ENCODE measurements at regions not wholly inside any gene's neighbourhood (a gene's known extent, or its start where the extent isn't known, plus 50 kb on each side); places are given as distances from the start of the nearest gene placed in this dataset.

- Histone ChIP-seq H3K9me3 (ENCODE audit: low read depth) (no peaks in the 10 kb centered on the region), H3K9ac (no peak overlapping the region), H3K27me3 (no peaks in the 10 kb centered on the region), H3K27ac (no peak overlapping the region), H3K4me1 (no peaks in the 10 kb centered on the region), H4K20me1 (ENCODE audit: low read depth) (no peaks in the 10 kb centered on the region), H2AFZ (replicated peaks) (no peak overlapping the region), H3F3A (ENCODE audit: low read depth) (no peaks in the 10 kb centered on the region), H3K4me2 (no peak overlapping the region), H3K4me3 (no peak overlapping the region), H3K79me2 (ENCODE audit: low read depth) (no peaks in the 10 kb centered on the region), H3K36me3 (no peaks in the 10 kb centered on the region)
- no peak overlapping the region for H3K27ac Mint-ChIP-seq
- H3K4me3 Mint-ChIP-seq = no peak overlapping the region
- no peak for TF ChIP-seq EZH2 (IDR thresholded peaks at IDR 0.05)
- TF ChIP-seq CTCF (IDR thresholded peaks at IDR 0.05) = no peak
- no peak for TF ChIP-seq EZH2phosphoT487 (IDR thresholded peaks at IDR 0.05)
- DNase-seq (ENCODE audit: low spot score) = no peak
- H3K4me1 Mint-ChIP-seq = peaks cover 17% of the 10 kb centered on the region
- H3K9me3 Mint-ChIP-seq = no peaks in the 10 kb centered on the region
- H3K36me3 Mint-ChIP-seq = no peaks in the 10 kb centered on the region
- H3K27me3 Mint-ChIP-seq (ENCODE audit: insufficient read depth, low read depth) = no peaks in the 10 kb centered on the region
Measured at GRCh38 chr15:91537856-91538255, 315.7 kb upstream of the SLCO3A1 start.

GRCh38 chr15:91538782-91539181, 314.7 kb upstream of the SLCO3A1 start:
- H3K4me1 Mint-ChIP-seq = peaks cover 15% of the 10 kb centered on the region
- H3K36me3 Mint-ChIP-seq = no peaks in the 10 kb centered on the region
- H3K27me3 Mint-ChIP-seq (ENCODE audit: insufficient read depth, low read depth) = no peaks in the 10 kb centered on the region
- no peak overlapping the region for H3K4me2 ChIP-seq
- no peaks in the 10 kb centered on the region for H3F3A ChIP-seq (ENCODE audit: low read depth)
- no peaks in the 10 kb centered on the region for H3K79me2 ChIP-seq (ENCODE audit: low read depth)
- no peaks in the 10 kb centered on the region for H3K4me1 ChIP-seq
- H4K20me1 ChIP-seq (ENCODE audit: low read depth) = no peaks in the 10 kb centered on the region
- no peak overlapping the region for H3K4me3 Mint-ChIP-seq
- no peak overlapping the region for H3K9ac ChIP-seq
- H3K4me3 ChIP-seq = no peak overlapping the region
- TF ChIP-seq EZH2 (IDR thresholded peaks at IDR 0.05) (no peak), CTCF (IDR thresholded peaks at IDR 0.05) (no peak), EZH2phosphoT487 (IDR thresholded peaks at IDR 0.05) (no peak)
- H3K27me3 ChIP-seq = no peaks in the 10 kb centered on the region
- H3K9me3 Mint-ChIP-seq = no peaks in the 10 kb centered on the region
- no peak overlapping the region for H3K27ac Mint-ChIP-seq
- no peaks in the 10 kb centered on the region for H3K9me3 ChIP-seq (ENCODE audit: low read depth)
- H3K27ac ChIP-seq = no peak overlapping the region
- no peaks in the 10 kb centered on the region for H3K36me3 ChIP-seq
- no peak for DNase-seq (ENCODE audit: low spot score)
- no peak overlapping the region for H2AFZ ChIP-seq (replicated peaks)

- Histone ChIP-seq H3K4me2 (no peak overlapping the region), H3F3A (ENCODE audit: low read depth) (no peaks in the 10 kb centered on the region), H3K4me3 (no peak overlapping the region), H3K27me3 (no peaks in the 10 kb centered on the region), H3K36me3 (no peaks in the 10 kb centered on the region), H3K79me2 (ENCODE audit: low read depth) (no peaks in the 10 kb centered on the region), H3K27ac (no peak overlapping the region), H3K4me1 (no peaks in the 10 kb centered on the region), H3K9me3 (ENCODE audit: low read depth) (no peaks in the 10 kb centered on the region), H2AFZ (replicated peaks) (no peak overlapping the region), H3K9ac (no peak overlapping the region), H4K20me1 (ENCODE audit: low read depth) (no peaks in the 10 kb centered on the region)
- Mint-ChIP-seq H3K9me3 (no peaks in the 10 kb centered on the region), H3K27ac (no peak overlapping the region), H3K27me3 (ENCODE audit: insufficient read depth, low read depth) (peaks cover under 1% of the 10 kb centered on the region), H3K4me1 (peaks cover 15% of the 10 kb centered on the region), H3K36me3 (no peaks in the 10 kb centered on the region), H3K4me3 (no peak overlapping the region)
- DNase-seq (ENCODE audit: low spot score) = no peak
- TF ChIP-seq EZH2phosphoT487 (IDR thresholded peaks at IDR 0.05) = no peak
- no peak for TF ChIP-seq CTCF (IDR thresholded peaks at IDR 0.05)
- TF ChIP-seq EZH2 (IDR thresholded peaks at IDR 0.05) = no peak
Measured at GRCh38 chr15:91541286-91541685, 312.2 kb upstream of the SLCO3A1 start.

Data from neural progenitor cell (in vitro differentiated cells).